NOMO-1 treated with dmso at 0.1 percent for 144 hours (cell line): ENCODE measurements at regions not wholly inside any gene's neighbourhood (a gene's known extent, or its start where the extent isn't known, plus 50 kb on each side); places are given as distances from the start of the nearest gene placed in this dataset.

Experiments used
- DNase-seq: peaks from one replicate; lab custom pipeline; 2025; ENCODE audit not compliant: unreplicated experiment; lab: John Stamatoyannopoulos, UW

GRCh38 chr2:76584474-76584873 lies 873.8 kb upstream of the GCFC2 start:
- no peak for DNase-seq

GRCh38 chr2:76579911-76580310 lies 869.2 kb upstream of the GCFC2 start:
- no peak for DNase-seq

GRCh38 chr2:76572981-76573380 lies 862.3 kb upstream of the GCFC2 start:
- DNase-seq: no peak

DNA sequence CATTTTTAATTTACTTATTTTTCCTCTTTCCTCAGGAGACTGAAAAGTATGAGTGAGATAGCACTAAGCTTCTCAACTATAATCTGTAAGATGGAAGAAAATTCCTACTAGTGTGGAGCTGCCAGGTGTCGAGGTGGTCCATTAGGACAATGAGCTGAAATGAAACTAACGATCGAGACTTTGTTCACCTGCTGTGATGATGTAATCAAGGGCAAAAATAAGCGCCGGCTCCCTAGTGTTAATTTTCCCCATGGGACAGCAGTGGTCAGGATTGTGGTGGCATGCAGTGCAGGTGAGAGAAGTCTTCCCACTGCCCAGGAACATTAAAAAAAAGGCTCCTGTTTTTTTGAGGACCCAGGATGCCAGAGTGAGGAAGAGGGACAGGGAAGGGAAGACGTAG lies 859.1 kb upstream of the GCFC2 start:
- no peak for DNase-seq

DNA sequence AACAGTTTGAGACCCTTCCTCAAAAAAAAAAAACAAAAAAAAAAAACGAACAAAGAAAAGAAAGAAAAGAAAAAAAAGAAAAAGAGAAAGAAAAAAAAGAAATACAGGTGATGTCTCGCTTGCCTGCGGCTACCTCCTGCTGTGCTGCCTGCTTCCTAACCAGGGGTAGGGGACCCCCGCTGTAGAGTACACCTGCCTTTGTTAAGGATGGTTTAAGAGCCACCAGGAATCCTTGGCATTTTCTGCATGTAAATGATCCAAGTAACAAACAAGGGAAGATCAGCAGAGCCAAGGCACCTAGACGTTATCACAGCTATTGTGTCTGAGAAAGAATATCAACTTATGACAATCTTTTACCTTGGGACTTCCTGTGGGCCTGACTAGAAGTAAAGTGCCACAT lies 856.8 kb upstream of the GCFC2 start:
- DNase-seq: no peak

GRCh38 chr2:76564734-76565133 lies 854.0 kb upstream of the GCFC2 start:
- DNase-seq: no peak

DNA sequence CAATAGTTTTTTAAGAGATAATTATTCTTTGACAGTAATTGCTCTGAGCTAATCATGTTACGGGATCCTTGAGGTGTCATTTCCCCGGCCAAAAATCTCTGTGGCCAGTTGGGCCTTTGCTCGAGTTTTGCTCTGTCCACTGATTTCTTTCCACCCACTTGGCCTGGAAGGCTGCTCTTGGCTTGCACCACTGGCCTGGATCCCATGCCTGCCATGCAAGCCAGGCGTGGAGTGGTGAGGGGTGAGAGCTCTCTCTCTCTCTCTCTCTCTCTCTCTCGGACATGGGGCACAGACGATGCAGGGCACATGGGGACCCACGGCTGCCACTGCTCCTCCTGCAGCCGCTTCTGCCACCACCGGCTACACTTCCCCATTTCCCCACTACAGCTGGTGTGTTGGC lies 853.0 kb upstream of the GCFC2 start:
- no peak for DNase-seq

DNA sequence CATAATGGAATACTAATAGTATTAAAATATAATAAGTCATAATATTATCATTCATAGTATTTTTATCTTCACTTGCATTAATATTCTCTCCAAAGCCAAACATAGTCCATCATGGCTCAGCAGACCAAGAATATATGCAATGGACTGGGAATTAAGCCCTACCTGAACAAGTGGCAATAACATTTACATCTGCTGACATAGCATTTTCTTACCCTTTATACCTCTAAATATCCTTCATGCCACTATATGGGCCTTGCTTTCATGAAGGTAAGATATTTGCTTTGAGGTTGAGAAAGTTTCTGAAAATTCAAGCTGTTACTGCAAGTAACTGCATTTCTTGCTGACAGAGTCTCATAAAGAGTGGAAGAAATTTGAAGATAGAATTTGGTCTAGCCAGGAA lies 847.4 kb upstream of the GCFC2 start:
- DNase-seq: no peak

- no peak for DNase-seq
These were observed 845.3 kb upstream of the GCFC2 start for GRCh38 chr2:76556018-76556417.

- no peak for DNase-seq
These were observed 835.5 kb upstream of the GCFC2 start for GRCh38 chr2:76546207-76546606.

DNA sequence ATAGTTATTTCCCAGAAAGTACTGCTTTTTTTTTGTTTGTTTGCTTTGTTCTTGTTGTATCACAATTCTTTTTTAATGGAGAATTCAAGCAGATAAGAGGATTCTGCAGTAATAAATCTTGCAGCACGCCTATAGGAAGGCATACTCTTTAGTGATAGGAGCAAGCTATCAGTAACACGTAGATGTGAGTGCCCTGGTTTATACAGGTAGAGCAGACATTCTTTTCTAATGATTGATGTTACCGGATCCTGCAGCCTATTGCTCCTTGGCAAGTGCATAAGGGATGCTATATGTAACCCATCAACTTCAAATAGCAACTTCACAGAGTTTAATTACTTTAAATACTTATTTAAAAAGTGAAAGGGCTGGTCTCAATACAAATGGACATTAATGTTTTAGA lies 834.2 kb upstream of the GCFC2 start:
- no peak for DNase-seq

DNA sequence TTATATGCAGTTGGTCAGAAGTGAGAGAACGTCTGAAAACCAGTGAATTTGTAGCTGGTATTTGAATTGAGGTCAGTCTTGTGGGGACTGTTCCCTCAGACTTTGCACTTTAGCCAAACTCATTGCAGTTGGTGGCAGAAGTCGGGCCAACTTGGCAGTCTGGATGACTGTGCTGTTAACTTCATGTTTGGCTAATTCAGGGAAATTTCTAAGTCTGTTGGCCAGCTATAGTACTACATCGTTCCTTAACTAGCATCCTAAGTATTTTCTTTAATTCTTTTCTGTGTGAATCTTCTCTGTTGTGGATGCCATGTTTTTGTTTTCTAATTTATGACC lies 806.8 kb upstream of the GCFC2 start:
- DNase-seq: no peak

- no peak for DNase-seq
These were observed 806.3 kb upstream of the GCFC2 start for GRCh38 chr2:76516861-76517573.

DNA sequence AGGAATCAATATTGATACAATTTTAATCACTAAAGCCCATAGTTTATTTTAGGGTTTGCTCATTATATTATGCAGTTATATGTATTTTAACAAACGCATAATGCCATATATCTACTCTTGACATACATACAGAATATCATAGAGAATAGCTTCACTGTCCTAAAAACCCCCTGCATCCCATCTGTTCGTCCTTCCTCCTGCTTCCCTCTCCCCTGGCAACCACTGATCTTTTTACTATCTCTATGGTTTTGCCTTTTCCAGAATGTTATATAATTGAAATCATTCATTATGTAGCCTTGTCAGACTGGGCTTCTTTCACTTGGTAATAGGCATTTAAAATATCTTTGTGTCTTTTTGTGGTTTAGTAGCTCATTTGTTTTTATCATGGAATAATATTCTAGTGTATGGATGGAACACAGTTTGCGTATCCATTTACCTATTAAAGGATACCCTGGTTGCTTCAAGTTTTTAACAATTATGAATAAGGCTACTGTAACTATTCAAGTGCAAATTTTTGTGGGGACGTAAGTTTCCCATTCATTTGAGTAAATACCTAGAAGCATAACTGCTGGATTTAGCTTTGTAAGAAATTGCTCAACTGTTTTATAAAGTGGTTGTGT lies 801.6 kb upstream of the GCFC2 start:
- no peak for DNase-seq

GRCh38 chr2:76506538-76506937 lies 795.8 kb upstream of the GCFC2 start:
- no peak for DNase-seq

DNA sequence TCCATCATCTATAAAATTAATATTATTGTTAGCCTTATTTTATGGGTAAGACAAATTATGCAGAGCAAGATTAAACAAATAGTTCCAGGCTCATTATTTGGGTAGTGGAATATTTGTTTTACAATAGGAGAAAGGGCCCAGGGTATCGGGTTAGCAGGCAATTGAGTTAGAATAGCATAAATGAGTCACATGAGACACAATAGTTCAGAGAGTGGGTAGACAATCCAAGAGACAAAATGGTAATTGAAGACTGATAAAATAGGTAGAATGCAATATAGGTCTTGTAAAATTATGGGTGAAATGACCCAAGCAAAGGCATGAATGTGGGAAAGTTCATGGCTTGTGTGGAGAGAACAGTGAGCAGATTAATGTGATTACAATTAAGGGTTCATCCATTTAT lies 790.9 kb upstream of the GCFC2 start:
- no peak for DNase-seq

DNA sequence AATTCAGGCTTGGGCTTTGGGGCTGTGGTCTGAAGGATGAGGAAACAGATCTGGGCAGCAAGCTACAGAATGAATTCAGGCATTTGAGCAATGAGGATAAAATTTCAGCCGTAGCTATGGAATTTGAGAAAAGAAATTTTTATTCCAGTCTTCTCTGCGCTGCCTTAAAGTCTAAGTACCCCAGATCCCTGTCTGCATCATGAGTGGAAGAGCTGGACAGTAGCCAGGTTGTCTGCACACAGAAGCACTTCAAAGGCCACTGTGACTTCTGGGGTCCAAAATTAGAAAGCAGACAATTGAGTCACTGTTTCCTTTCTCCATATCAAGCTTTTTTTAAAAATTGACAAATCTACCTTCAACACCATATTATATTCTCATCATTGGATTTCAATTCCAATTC lies 787.6 kb upstream of the GCFC2 start:
- DNase-seq: no peak

- peak; percentile 5 for DNase-seq
These were observed 780.8 kb upstream of the GCFC2 start for GRCh38 chr2:76491503-76491902.

DNA sequence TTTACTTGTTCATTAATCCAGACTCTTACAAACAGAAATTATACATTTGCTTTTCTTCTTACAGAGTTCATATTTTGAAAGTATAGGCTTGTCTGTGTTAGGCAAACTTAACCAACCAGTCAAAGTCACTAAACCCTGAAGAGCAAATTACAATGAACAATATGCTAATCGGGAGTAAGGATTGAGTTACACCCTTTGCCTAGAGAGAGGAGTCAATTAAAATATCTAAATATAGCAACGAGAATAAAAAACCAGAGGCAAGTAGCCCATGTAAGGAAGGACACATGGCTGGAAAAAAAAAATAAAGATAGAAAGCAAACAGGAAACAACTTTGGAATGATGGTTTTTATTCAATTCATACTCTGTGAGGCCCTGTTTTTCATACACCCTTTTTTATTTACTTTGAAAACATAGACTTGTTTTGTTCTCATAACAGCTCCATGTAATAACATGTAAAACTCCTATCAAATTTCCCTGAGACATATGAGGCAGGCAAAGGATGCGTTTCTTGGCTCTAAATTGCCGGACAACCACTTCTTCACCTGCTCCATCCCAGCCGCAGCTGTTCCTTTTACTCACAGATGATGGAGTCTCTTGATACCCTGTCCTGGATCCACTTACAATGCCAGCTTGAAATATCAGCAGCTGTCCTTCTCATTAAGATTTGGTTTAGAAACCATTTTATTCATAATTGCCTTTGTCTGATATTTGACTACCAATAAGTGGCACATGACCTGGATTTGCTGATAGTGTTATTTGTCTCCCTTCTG lies 767.7 kb upstream of the GCFC2 start:
- no peak for DNase-seq

- DNase-seq: no peak
These were observed 762.2 kb upstream of the GCFC2 start for GRCh38 chr2:76472946-76473345.

GRCh38 chr2:76469066-76469465 lies 758.4 kb upstream of the GCFC2 start:
- DNase-seq: no peak

DNA sequence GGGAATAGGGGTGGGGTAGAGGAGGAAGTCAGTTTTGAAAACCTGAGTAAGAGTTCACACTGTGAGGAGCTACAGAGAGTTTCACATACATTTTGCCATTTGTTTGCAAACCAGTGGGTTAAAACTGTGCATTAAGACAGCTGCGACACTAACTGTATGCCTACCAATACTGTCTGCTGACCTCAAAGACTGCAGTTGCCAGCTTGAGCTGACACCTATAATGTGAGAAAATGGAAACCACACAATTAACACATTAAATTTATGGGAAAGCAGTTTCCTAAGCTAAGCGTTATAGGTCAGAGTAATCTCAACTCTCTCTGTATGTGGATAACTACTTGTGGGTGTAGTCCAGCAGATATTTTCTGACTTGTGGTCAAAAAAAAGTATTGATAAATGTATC lies 756.6 kb upstream of the GCFC2 start:
- no peak for DNase-seq
